Fibroblast of lung (primary cell): ENCODE measurements at regions not wholly inside any gene's neighbourhood (a gene's known extent, or its start where the extent isn't known, plus 50 kb on each side); places are given as distances from the start of the nearest gene placed in this dataset.

Experiments used
- DNase-seq, 2 donors: peaks; one replicate each; pipeline versions ENCODE4 v3.0.0 to v3.0.0-alpha.2; 2010; ENCODE audit warnings: low read depth in 2 of 2
- H2AFZ ChIP-seq: 2 replicates; pipeline ENCODE4 v1.5.1; 2012; ENCODE audit warnings: low read length, control low read depth, inconsistent platforms
- H3K27ac ChIP-seq: 2 replicates; pipeline ENCODE4 v1.5.1; 2011; ENCODE audit warnings: low read length, control low read depth; ENCODE audit not compliant: insufficient read depth
- H3K27me3 ChIP-seq: 2 replicates; pipeline ENCODE4 v1.5.1; 2011; ENCODE audit warnings: mild to moderate bottlenecking, low read length; ENCODE audit not compliant: control insufficient read depth, insufficient read depth
- H3K36me3 ChIP-seq: 2 replicates; pipeline ENCODE4 v1.5.1; 2011; ENCODE audit warnings: low read length; ENCODE audit not compliant: control insufficient read depth, insufficient read depth
- H3K4me1 ChIP-seq: 2 replicates; pipeline ENCODE4 v1.5.1; 2011; ENCODE audit warnings: low read length; ENCODE audit not compliant: control insufficient read depth, insufficient read depth; ENCODE audit errors: extremely low read depth
- H3K4me2 ChIP-seq: 2 replicates; pipeline ENCODE4 v1.5.1; 2011; ENCODE audit warnings: low read length, control low read depth; ENCODE audit not compliant: insufficient read depth; ENCODE audit errors: extremely low read depth
- H3K4me3 ChIP-seq, 4 experiments: fragments of 200-600 bp in 1 of 4; sonication (generic) in 1 of 4; replicated peaks in 1 of 4; 2 replicates each; pipeline ENCODE4 v1.5.1; 2011 to 2016; ENCODE audit warnings: low read length in 4 of 4, low read depth in 3 of 4, mild to moderate bottlenecking in 3 of 4, control low read depth in 2 of 4, inconsistent platforms in 1 of 4, mixed read lengths in 1 of 4; ENCODE audit not compliant: insufficient read depth in 1 of 4; ENCODE audit errors: control extremely low read depth in 1 of 4
- H3K79me2 ChIP-seq: 2 replicates; pipeline ENCODE4 v1.5.1; 2012; ENCODE audit warnings: mild to moderate bottlenecking, low read length, inconsistent platforms; ENCODE audit not compliant: control insufficient read depth, insufficient read depth
- H3K9ac ChIP-seq: 2 replicates; pipeline ENCODE4 v1.5.1; 2011; ENCODE audit warnings: mild to moderate bottlenecking, low read length, control low read depth; ENCODE audit not compliant: insufficient read depth
- H3K9me3 ChIP-seq: 2 replicates; pipeline ENCODE4 v1.5.1; 2012; ENCODE audit warnings: low read depth, low read length; ENCODE audit not compliant: control insufficient read depth, insufficient read depth
- H4K20me1 ChIP-seq: 2 replicates; pipeline ENCODE4 v1.5.1; 2011; ENCODE audit warnings: low read length; ENCODE audit not compliant: control insufficient read depth, insufficient read depth; ENCODE audit errors: extremely low read depth
- EZH2 ChIP-seq: IDR thresholded peaks from 2 replicates; pipeline ENCODE4 v1.5.1; 2012; ENCODE audit warnings: low read length, control low read depth, mild to moderate bottlenecking; ENCODE audit errors: missing control alignments
- TF ChIP-seq, protein P1 (sequence below), 2 donors: IDR thresholded peaks in 1 of 2; conservative IDR thresholded peaks in 1 of 2; 1 replicate in 1 of 2; 2 replicates in 1 of 2; pipeline ENCODE4 v1.5.1; 2011 to 2012; ENCODE audit warnings: low read length in 2 of 2, control low read depth in 1 of 2, inconsistent platforms in 1 of 2, low read depth in 1 of 2, mild to moderate bottlenecking in 1 of 2

DNA sequence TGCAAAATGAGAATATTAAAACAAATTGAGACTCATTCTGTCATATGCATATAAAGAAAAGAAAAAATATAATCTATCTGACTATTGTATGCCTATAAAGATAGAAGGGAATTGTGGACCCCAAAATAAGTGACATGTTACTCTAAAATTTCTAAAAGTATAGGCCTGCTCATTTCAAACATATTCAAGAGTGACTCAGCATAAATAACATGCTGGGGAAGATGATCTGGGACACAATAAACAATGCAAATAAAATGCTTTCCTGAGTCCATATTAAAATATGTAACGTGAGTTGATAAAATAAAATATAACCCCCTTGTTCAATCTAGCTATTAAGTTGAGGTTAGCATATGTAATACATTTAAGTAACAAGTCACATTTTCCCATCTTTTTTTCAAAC is 882.0 kb upstream of the EDIL3 start:
- Histone ChIP-seq H3K36me3 (no peaks in the 10 kb centered on the region), H4K20me1 (no peaks in the 10 kb centered on the region), H3K9ac (no peak overlapping the region), H2AFZ (no peak overlapping the region), H3K79me2 (no peaks in the 10 kb centered on the region), H3K9me3 (no peaks in the 10 kb centered on the region), H3K4me2 (no peak overlapping the region), H3K4me1 (no peaks in the 10 kb centered on the region), H3K27ac (no peak overlapping the region), H3K27me3 (no peaks in the 10 kb centered on the region), H3K4me3 (no peak overlapping the region)
- TF ChIP-seq, protein P1, sequence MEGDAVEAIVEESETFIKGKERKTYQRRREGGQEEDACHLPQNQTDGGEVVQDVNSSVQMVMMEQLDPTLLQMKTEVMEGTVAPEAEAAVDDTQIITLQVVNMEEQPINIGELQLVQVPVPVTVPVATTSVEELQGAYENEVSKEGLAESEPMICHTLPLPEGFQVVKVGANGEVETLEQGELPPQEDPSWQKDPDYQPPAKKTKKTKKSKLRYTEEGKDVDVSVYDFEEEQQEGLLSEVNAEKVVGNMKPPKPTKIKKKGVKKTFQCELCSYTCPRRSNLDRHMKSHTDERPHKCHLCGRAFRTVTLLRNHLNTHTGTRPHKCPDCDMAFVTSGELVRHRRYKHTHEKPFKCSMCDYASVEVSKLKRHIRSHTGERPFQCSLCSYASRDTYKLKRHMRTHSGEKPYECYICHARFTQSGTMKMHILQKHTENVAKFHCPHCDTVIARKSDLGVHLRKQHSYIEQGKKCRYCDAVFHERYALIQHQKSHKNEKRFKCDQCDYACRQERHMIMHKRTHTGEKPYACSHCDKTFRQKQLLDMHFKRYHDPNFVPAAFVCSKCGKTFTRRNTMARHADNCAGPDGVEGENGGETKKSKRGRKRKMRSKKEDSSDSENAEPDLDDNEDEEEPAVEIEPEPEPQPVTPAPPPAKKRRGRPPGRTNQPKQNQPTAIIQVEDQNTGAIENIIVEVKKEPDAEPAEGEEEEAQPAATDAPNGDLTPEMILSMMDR (conservative IDR thresholded peaks at IDR 0.05 in 1 of 2, IDR thresholded peaks at IDR 0.05 in 1 of 2; ENCODE audit: low read depth in 1 of 2, low read length in 2 of 2) = no peak
- TF ChIP-seq EZH2 = no peak
- DNase-seq = no peak

DNA sequence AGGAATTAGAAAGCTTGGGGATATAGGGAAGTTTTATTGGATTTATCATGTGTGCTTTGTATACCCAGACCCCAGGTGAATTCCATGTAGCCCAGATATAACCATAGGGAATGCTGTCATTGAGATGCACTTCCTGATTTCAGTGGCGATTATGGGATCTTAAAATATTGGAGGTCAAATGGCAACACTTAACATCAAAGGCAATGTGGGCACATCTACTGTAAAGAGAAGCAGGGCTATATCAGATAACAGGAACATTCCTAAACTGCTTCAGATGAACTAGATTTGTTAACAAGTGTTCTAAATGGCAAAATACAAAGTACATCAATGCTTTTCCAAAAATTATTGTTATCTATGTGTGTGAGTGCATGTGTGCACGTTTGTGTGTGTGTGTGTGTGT is 883.5 kb upstream of the EDIL3 start:
- no peaks in the 10 kb centered on the region for H4K20me1 ChIP-seq
- H3K4me3 ChIP-seq = no peak overlapping the region
- DNase-seq = no peak
- no peak overlapping the region for H2AFZ ChIP-seq
- H3K4me2 ChIP-seq = no peak overlapping the region
- TF ChIP-seq, protein P1 (conservative IDR thresholded peaks at IDR 0.05 in 1 of 2, IDR thresholded peaks at IDR 0.05 in 1 of 2; ENCODE audit: low read depth in 1 of 2, low read length in 2 of 2) = no peak
- TF ChIP-seq EZH2 = no peak
- no peak overlapping the region for H3K27ac ChIP-seq
- H3K36me3 ChIP-seq = no peaks in the 10 kb centered on the region
- H3K4me1 ChIP-seq = no peaks in the 10 kb centered on the region
- no peaks in the 10 kb centered on the region for H3K79me2 ChIP-seq
- H3K9ac ChIP-seq = no peak overlapping the region
- no peaks in the 10 kb centered on the region for H3K9me3 ChIP-seq
- H3K27me3 ChIP-seq = no peaks in the 10 kb centered on the region

DNA sequence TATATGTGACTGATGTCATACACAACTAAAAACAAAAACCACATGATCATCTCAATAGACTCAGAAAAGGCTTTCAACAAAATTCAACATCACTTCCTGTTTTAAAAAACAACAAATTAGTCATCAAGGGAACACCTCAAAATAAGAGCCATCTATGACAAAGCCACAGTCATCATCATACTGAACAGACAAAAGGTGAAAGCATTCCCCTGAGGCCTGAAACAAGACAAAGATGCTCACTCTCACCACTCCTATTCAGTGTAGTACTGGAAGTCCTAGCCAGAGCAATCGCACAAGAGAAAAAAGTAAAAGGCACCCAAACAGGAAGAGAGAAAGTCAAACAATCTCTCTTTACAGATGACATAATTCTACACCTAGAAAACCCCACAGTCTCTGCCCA is 893.5 kb upstream of the EDIL3 start:
- H3K27ac ChIP-seq = no peak overlapping the region
- no peaks in the 10 kb centered on the region for H3K79me2 ChIP-seq
- no peaks in the 10 kb centered on the region for H3K4me1 ChIP-seq
- H4K20me1 ChIP-seq = no peaks in the 10 kb centered on the region
- no peak overlapping the region for H3K9ac ChIP-seq
- no peak overlapping the region for H2AFZ ChIP-seq
- no peaks in the 10 kb centered on the region for H3K36me3 ChIP-seq
- H3K9me3 ChIP-seq = no peaks in the 10 kb centered on the region
- H3K27me3 ChIP-seq = no peaks in the 10 kb centered on the region
- no peak overlapping the region for H3K4me2 ChIP-seq
- no peak overlapping the region for H3K4me3 ChIP-seq
- DNase-seq = no peak
- TF ChIP-seq, protein P1 (conservative IDR thresholded peaks at IDR 0.05 in 1 of 2, IDR thresholded peaks at IDR 0.05 in 1 of 2; ENCODE audit: low read depth in 1 of 2, low read length in 2 of 2) = no peak
- no peak for TF ChIP-seq EZH2
